ENCODE measurements at regions not wholly inside any gene's neighbourhood (a gene's known extent, or its start where the extent isn't known, plus 50 kb on each side); places are given as distances from the start of the nearest gene placed in this dataset.

DNA sequence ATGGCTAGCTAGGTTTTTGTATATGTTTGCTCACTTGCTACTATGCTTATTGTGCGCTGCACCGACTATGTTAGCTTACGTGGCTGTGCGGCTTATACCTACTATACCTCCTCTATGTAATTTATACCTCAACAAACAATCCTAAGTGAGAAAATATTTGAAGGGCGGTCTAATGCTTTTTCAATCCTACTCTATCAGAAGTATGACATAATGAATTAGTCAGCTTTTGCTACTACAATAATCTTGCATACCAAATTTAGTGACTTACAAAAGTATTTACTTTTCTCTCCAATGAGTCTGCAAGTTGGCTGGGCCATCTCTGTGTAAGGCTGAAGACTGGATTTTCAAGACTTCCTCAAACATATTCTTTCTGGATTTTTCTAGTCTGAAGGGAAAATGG lies 391.2 kb upstream of the NECTIN3 start:
- Histone ChIP-seq H3K27ac (no peak overlapping the region), H3K36me3 (no peaks in the 10 kb centered on the region), H3K4me1 (replicated peaks) (no peaks in the 10 kb centered on the region), H3K4me3 (no peak overlapping the region), H3K27me3 (replicated peaks; ENCODE audit: insufficient read depth) (no peaks in the 10 kb centered on the region), H3K9me3 (no peaks in the 10 kb centered on the region)
- no peak for DNase-seq (ENCODE audit: low spot score)
- WGBS: 55% methylated on average over 5 of the region's 5 CpGs
- TF ChIP-seq POLR2A (IDR thresholded peaks at IDR 0.05) (no peak), POLR2AphosphoS5 (IDR thresholded peaks at IDR 0.05) (no peak), CTCF (IDR thresholded peaks at IDR 0.05) (no peak)
- intact Hi-C loops (cut with DNase I): no loop called here

GRCh38 chr3:110684466-110684865 lies 387.1 kb upstream of the NECTIN3 start:
- DNase-seq (ENCODE audit: low spot score): no peak
- H3K36me3 ChIP-seq: no peaks in the 10 kb centered on the region
- H3K4me3 ChIP-seq: no peak overlapping the region
- WGBS: 89% methylated on average over 4 of the region's 4 CpGs
- TF ChIP-seq POLR2A (IDR thresholded peaks at IDR 0.05): no peak
- TF ChIP-seq CTCF (IDR thresholded peaks at IDR 0.05): no peak
- no peaks in the 10 kb centered on the region for H3K27me3 ChIP-seq (replicated peaks; ENCODE audit: insufficient read depth)
- H3K27ac ChIP-seq: no peak overlapping the region
- intact Hi-C loops (cut with DNase I): no loop called here
- no peaks in the 10 kb centered on the region for H3K9me3 ChIP-seq
- H3K4me1 ChIP-seq (replicated peaks): no peaks in the 10 kb centered on the region

GRCh38 chr3:110685630-110686029 lies 386.0 kb upstream of the NECTIN3 start:
- no peak for TF ChIP-seq POLR2A (IDR thresholded peaks at IDR 0.05)
- no peak for TF ChIP-seq POLR2AphosphoS5 (IDR thresholded peaks at IDR 0.05)
- TF ChIP-seq CTCF (IDR thresholded peaks at IDR 0.05): no peak
- no peak overlapping the region for H3K27ac ChIP-seq
- H3K4me3 ChIP-seq: no peak overlapping the region
- no peaks in the 10 kb centered on the region for H3K9me3 ChIP-seq
- no peaks in the 10 kb centered on the region for H3K4me1 ChIP-seq (replicated peaks)
- H3K27me3 ChIP-seq (replicated peaks; ENCODE audit: insufficient read depth): no peaks in the 10 kb centered on the region
- intact Hi-C loops (cut with DNase I): no loop called here
- no peak for DNase-seq (ENCODE audit: low spot score)
- WGBS: 81% methylated on average over 4 of the region's 4 CpGs
- no peaks in the 10 kb centered on the region for H3K36me3 ChIP-seq

DNA sequence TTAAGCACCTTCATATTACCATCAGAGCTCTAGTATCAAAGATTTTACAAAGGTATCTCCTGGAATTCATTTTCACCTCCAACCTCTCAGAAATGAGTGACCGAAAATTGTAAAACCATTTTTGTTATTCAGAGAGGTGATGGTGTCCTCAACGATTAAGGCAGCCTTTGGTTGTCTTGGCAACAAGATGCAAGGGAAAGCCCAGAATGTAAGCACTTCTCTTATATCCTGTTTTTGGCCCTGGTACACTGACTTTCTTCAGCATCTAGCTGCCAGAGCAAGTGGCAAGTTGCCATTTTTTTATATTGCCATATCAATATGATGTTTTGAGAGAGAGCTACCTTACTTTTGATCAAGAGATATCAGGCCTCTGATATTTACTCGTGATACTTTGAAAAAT lies 384.9 kb upstream of the NECTIN3 start:
- Histone ChIP-seq H3K36me3 (no peaks in the 10 kb centered on the region), H3K4me3 (no peak overlapping the region), H3K27me3 (replicated peaks; ENCODE audit: insufficient read depth) (no peaks in the 10 kb centered on the region), H3K9me3 (no peaks in the 10 kb centered on the region), H3K4me1 (replicated peaks) (no peaks in the 10 kb centered on the region), H3K27ac (no peak overlapping the region)
- WGBS: 50% methylated on average over 3 of the region's 3 CpGs
- intact Hi-C loops (cut with DNase I): no loop called here
- no peak for DNase-seq (ENCODE audit: low spot score)
- TF ChIP-seq POLR2AphosphoS5 (IDR thresholded peaks at IDR 0.05) (no peak), CTCF (IDR thresholded peaks at IDR 0.05) (no peak), POLR2A (IDR thresholded peaks at IDR 0.05) (no peak)

GRCh38 chr3:110687138-110687537 lies 384.5 kb upstream of the NECTIN3 start:
- no peak overlapping the region for H3K27ac ChIP-seq
- TF ChIP-seq POLR2AphosphoS5 (IDR thresholded peaks at IDR 0.05) (no peak), CTCF (IDR thresholded peaks at IDR 0.05) (no peak), POLR2A (IDR thresholded peaks at IDR 0.05) (no peak)
- intact Hi-C loops (cut with DNase I): no loop called here
- no peaks in the 10 kb centered on the region for H3K36me3 ChIP-seq
- no peaks in the 10 kb centered on the region for H3K27me3 ChIP-seq (replicated peaks; ENCODE audit: insufficient read depth)
- DNase-seq (ENCODE audit: low spot score): no peak
- H3K4me3 ChIP-seq: no peak overlapping the region
- H3K4me1 ChIP-seq (replicated peaks): no peaks in the 10 kb centered on the region
- no peaks in the 10 kb centered on the region for H3K9me3 ChIP-seq

Data from prostate gland (tissue), 2 donors.